ENCODE measurements at regions not wholly inside any gene's neighbourhood (a gene's known extent, or its start where the extent isn't known, plus 50 kb on each side); places are given as distances from the start of the nearest gene placed in this dataset.

DNA sequence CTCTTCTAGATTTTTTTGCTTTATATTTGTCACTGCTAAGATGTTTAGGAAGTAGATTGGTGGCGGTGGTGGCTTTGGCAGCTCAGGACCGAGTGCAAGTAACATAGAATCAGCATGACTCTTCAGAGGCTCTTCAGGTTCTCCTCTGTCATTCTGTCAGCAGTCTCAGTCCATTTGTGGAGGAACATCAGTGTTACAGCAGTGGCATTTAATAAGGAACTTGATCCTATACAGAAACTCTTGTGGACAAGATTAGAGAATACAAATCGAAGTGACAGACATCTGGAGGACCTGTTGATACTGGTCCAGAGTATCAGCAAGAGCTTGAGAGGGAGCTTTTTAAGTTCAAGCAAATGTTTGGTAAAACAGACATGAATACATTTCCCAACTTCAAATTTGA, 82.2 kb upstream of the GNAZ start:
- TF ChIP-seq, protein P1, sequence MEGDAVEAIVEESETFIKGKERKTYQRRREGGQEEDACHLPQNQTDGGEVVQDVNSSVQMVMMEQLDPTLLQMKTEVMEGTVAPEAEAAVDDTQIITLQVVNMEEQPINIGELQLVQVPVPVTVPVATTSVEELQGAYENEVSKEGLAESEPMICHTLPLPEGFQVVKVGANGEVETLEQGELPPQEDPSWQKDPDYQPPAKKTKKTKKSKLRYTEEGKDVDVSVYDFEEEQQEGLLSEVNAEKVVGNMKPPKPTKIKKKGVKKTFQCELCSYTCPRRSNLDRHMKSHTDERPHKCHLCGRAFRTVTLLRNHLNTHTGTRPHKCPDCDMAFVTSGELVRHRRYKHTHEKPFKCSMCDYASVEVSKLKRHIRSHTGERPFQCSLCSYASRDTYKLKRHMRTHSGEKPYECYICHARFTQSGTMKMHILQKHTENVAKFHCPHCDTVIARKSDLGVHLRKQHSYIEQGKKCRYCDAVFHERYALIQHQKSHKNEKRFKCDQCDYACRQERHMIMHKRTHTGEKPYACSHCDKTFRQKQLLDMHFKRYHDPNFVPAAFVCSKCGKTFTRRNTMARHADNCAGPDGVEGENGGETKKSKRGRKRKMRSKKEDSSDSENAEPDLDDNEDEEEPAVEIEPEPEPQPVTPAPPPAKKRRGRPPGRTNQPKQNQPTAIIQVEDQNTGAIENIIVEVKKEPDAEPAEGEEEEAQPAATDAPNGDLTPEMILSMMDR (IDR thresholded peaks at IDR 0.05), result no peak
- TF ChIP-seq POLR2A (IDR thresholded peaks at IDR 0.05), result no peak

All from body of pancreas (tissue), 4 donors.